CD14-positive monocyte (primary cell): ENCODE measurements at regions not wholly inside any gene's neighbourhood (a gene's known extent, or its start where the extent isn't known, plus 50 kb on each side); places are given as distances from the start of the nearest gene placed in this dataset.

ENCODE experiments used
- DNase-seq, 3 donors: peaks; one replicate each; pipeline ENCODE4 v3.0.0-alpha.2; 2011 to 2022
- H2AFZ ChIP-seq: 2 replicates; pipeline ENCODE4 v1.6.0; 2012; ENCODE audit warnings: mild to moderate bottlenecking, low read depth, low read length, inconsistent platforms; ENCODE audit not compliant: insufficient read depth, poor library complexity, severe bottlenecking
- H3K27ac ChIP-seq, 2 donors: 1 replicate in 1 of 2; 2 replicates in 1 of 2; pipeline ENCODE4 v1.5.1; 2012 to 2013; ENCODE audit warnings: low read length in 2 of 2, control low read depth in 1 of 2, inconsistent platforms in 1 of 2, low read depth in 1 of 2, mild to moderate bottlenecking in 1 of 2
- H3K27me3 ChIP-seq, 2 donors: one replicate each; pipeline versions ENCODE4 v1.6.0 to v1.6.1; 2011 to 2013; ENCODE audit warnings: low read length in 2 of 2; ENCODE audit not compliant: control insufficient read depth in 2 of 2, insufficient read depth in 2 of 2
- H3K36me3 ChIP-seq, 2 donors: replicated peaks in 1 of 2; 1 replicate in 1 of 2; 2 replicates in 1 of 2; pipeline versions ENCODE4 v1.5.1 to v1.6.1; 2012 to 2013; ENCODE audit warnings: low read length in 2 of 2, control low read depth in 1 of 2, inconsistent platforms in 1 of 2, mild to moderate bottlenecking in 1 of 2; ENCODE audit not compliant: insufficient read depth in 2 of 2, control insufficient read depth in 1 of 2
- H3K4me1 ChIP-seq, 2 donors: 1 replicate in 1 of 2; 2 replicates in 1 of 2; pipeline versions ENCODE4 v1.5.1 to v1.6.1; 2012 to 2013; ENCODE audit warnings: low read length in 2 of 2, control low read depth in 1 of 2, inconsistent platforms in 1 of 2, mild to moderate bottlenecking in 1 of 2, moderate library complexity in 1 of 2; ENCODE audit not compliant: insufficient read depth in 2 of 2, control insufficient read depth in 1 of 2
- H3K4me2 ChIP-seq: replicated peaks from 2 replicates; pipeline ENCODE3; 2012; ENCODE audit warnings: low read length, moderate library complexity, mild to moderate bottlenecking; ENCODE audit not compliant: poor library complexity, severe bottlenecking; ENCODE audit errors: extremely low read depth
- H3K4me3 ChIP-seq, 3 experiments: fragments of 200-600 bp in 1 of 3; sonication (generic) in 1 of 3; replicated peaks in 1 of 3; 1 replicate in 2 of 3; 2 replicates in 1 of 3; pipeline ENCODE4 v1.5.1; 2011 to 2013; ENCODE audit warnings: low read length in 3 of 3, mild to moderate bottlenecking in 3 of 3, control low read depth in 2 of 3, low read depth in 2 of 3, inconsistent platforms in 1 of 3, moderate library complexity in 1 of 3
- H3K79me2 ChIP-seq: 2 replicates; pipeline ENCODE4 v1.6.0; 2012; ENCODE audit warnings: mild to moderate bottlenecking, control low read depth, inconsistent platforms, low read length, moderate library complexity; ENCODE audit not compliant: insufficient read depth
- H3K9ac ChIP-seq: 2 replicates; pipeline ENCODE4 v1.6.0; 2017; ENCODE audit warnings: low read length, mild to moderate bottlenecking; ENCODE audit not compliant: insufficient read depth, poor library complexity, severe bottlenecking
- H3K9me3 ChIP-seq, 2 donors: replicated peaks in 1 of 2; 1 replicate in 1 of 2; 2 replicates in 1 of 2; pipeline versions ENCODE4 v1.5.1 to v1.6.1; 2012 to 2013; ENCODE audit warnings: low read length in 2 of 2, control low read depth in 1 of 2; ENCODE audit not compliant: control insufficient read depth in 1 of 2, insufficient read depth in 1 of 2
- H4K20me1 ChIP-seq: 2 replicates; pipeline ENCODE4 v1.6.0; 2012; ENCODE audit warnings: mild to moderate bottlenecking, low read length, control low read depth, moderate library complexity; ENCODE audit not compliant: insufficient read depth
- H3K27ac Mint-ChIP-seq, 7 donors: one replicate each; pipeline ENCODE4 v1.8.0; 2020; ENCODE audit warnings: mild to moderate bottlenecking in 7 of 7, mixed read lengths in 7 of 7, moderate library complexity in 6 of 7, inconsistent platforms in 2 of 7
- H3K27me3 Mint-ChIP-seq, 3 donors: one replicate each; pipeline ENCODE4 v1.8.0; 2021 to 2022; ENCODE audit warnings: low read depth in 3 of 3, mild to moderate bottlenecking in 3 of 3, mixed read lengths in 3 of 3, moderate library complexity in 3 of 3, inconsistent platforms in 1 of 3
- H3K36me3 Mint-ChIP-seq, 2 donors: one replicate each; pipeline ENCODE4 v1.8.0; 2020; ENCODE audit warnings: mixed read lengths in 2 of 2, inconsistent platforms in 1 of 2, mild to moderate bottlenecking in 1 of 2
- H3K4me1 Mint-ChIP-seq: one replicate; pipeline ENCODE4 v1.8.0; 2020; ENCODE audit warnings: mild to moderate bottlenecking, mixed read lengths
- H3K4me3 Mint-ChIP-seq, 2 donors: one replicate each; pipeline ENCODE4 v1.8.0; 2020; ENCODE audit warnings: mild to moderate bottlenecking in 2 of 2, mixed read lengths in 2 of 2, moderate library complexity in 1 of 2
- H3K9me3 Mint-ChIP-seq, 7 donors: one replicate each; pipeline ENCODE4 v1.8.0; 2020 to 2022; ENCODE audit warnings: mixed read lengths in 7 of 7, mild to moderate bottlenecking in 6 of 7, moderate library complexity in 6 of 7, inconsistent platforms in 2 of 7
- CTCF ChIP-seq: fragments of 200-600 bp; IDR thresholded peaks from one replicate; pipeline ENCODE4 v1.8.0; 2022; ENCODE audit warnings: antibody characterized with exemption, mild to moderate bottlenecking
- WGBS: methylation state at CpG from one replicate; pipeline ENCODE4 v1.1.5; 2013; ENCODE audit warnings: missing lambda C conversion rate; ENCODE audit not compliant: insufficient coverage; 5-methylcytosine and 5-hydroxymethylcytosine counted together
- intact Hi-C, 2 donors: fragments of 100-400 bp; cut with micrococcal nuclease; formaldehyde crosslinking; loops; one replicate each; pipeline versions ENCODE4 v1.15.0 to v1.15.1; 2023

DNA sequence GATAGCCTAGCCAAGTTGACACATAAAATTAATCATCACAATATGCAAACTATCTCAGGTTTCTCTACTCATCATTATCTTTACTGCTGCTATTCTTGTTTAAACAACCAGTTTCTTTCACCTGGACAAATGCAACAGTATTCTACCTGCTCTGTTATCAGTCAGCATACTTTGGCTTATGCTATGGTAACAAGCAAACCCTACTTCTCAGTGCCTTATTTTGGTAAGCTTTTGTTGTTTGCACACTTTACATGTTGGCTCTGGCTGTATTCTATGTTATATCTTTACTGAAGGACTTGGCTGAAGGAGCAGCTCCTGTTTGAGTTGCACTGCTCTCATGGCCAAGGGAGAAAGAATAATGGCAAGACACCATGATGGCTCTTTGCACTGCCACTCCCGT lies 463.1 kb downstream of the EPM2A start:
- H3K27ac ChIP-seq = no peak overlapping the region
- H3K4me1 ChIP-seq = no peaks in the 10 kb centered on the region
- H3K27me3 ChIP-seq = no peaks in the 10 kb centered on the region
- no peaks in the 10 kb centered on the region for H4K20me1 ChIP-seq
- H3K4me1 Mint-ChIP-seq = no peaks in the 10 kb centered on the region
- H3K27me3 Mint-ChIP-seq = peaks cover 0 to 2% (median 0%) of the 10 kb centered on the region in 3 donors
- no peaks in the 10 kb centered on the region for H3K79me2 ChIP-seq
- no peak for TF ChIP-seq CTCF
- H3K9me3 ChIP-seq = no peaks in the 10 kb centered on the region
- no peak overlapping the region for H3K4me3 Mint-ChIP-seq
- no peaks in the 10 kb centered on the region for H3K36me3 Mint-ChIP-seq
- no peak overlapping the region for H3K4me3 ChIP-seq
- no peak overlapping the region for H2AFZ ChIP-seq
- no peak overlapping the region for H3K27ac Mint-ChIP-seq
- H3K9ac ChIP-seq = no peak overlapping the region
- intact Hi-C loops = no loop called here
- no peak overlapping the region for H3K4me2 ChIP-seq
- H3K9me3 Mint-ChIP-seq = peaks cover 0 to 8% (median 1%) of the 10 kb centered on the region in 7 donors
- DNase-seq = no peak
- no CpG with 5 or more reads among the region's 1 CpG for WGBS
- no peaks in the 10 kb centered on the region for H3K36me3 ChIP-seq

GRCh38 chr6:145273136-145273535 lies 462.2 kb downstream of the EPM2A start:
- WGBS = 100% methylated on average over 1 of the region's 1 CpG
- H3K27ac Mint-ChIP-seq = no peak overlapping the region
- no peaks in the 10 kb centered on the region for H3K36me3 Mint-ChIP-seq
- Histone ChIP-seq H2AFZ (no peak overlapping the region), H3K9ac (no peak overlapping the region), H3K4me1 (no peaks in the 10 kb centered on the region), H4K20me1 (no peaks in the 10 kb centered on the region), H3K27ac (no peak overlapping the region), H3K9me3 (no peaks in the 10 kb centered on the region), H3K79me2 (no peaks in the 10 kb centered on the region), H3K4me2 (no peak overlapping the region), H3K36me3 (no peaks in the 10 kb centered on the region), H3K27me3 (no peaks in the 10 kb centered on the region), H3K4me3 (no peak overlapping the region)
- peaks cover 0 to 2% (median 0%) of the 10 kb centered on the region in 3 donors for H3K27me3 Mint-ChIP-seq
- no peak for TF ChIP-seq CTCF
- intact Hi-C loops = no loop called here
- H3K4me3 Mint-ChIP-seq = no peak overlapping the region
- peaks cover 0 to 8% (median 1%) of the 10 kb centered on the region in 7 donors for H3K9me3 Mint-ChIP-seq
- H3K4me1 Mint-ChIP-seq = no peaks in the 10 kb centered on the region
- DNase-seq = no peak
